Liver (tissue), 3 donors: ENCODE measurements at regions not wholly inside any gene's neighbourhood (a gene's known extent, or its start where the extent isn't known, plus 50 kb on each side); places are given as distances from the start of the nearest gene placed in this dataset.

Source experiments
- CTCF ChIP-seq: fragments of 150-350 bp; IDR thresholded peaks from 2 replicates; pipeline ENCODE4 v1.5.1; 2017; ENCODE audit warnings: improper control_type of control experiment, low read depth, low read length; ENCODE audit not compliant: missing input control
- GABPA ChIP-seq, 2 donors: IDR thresholded peaks in 1 of 2; conservative IDR thresholded peaks in 1 of 2; 2 replicates each; pipeline ENCODE4 v1.6.1; 2016; ENCODE audit warnings: antibody characterized with exemption in 2 of 2, mild to moderate bottlenecking in 1 of 2, moderate library complexity in 1 of 2
- RAD21 ChIP-seq, 2 donors: IDR thresholded peaks; 2 replicates each; pipeline ENCODE4 v1.6.1; 2016; ENCODE audit warnings: antibody characterized with exemption in 2 of 2, mild to moderate bottlenecking in 2 of 2
- SP1 ChIP-seq: IDR thresholded peaks from 2 replicates; pipeline ENCODE4 v1.6.1; 2018; ENCODE audit warnings: antibody characterized with exemption, mild to moderate bottlenecking
- donor health status: healthy.
- donor health status: healthy.

- TF ChIP-seq CTCF (no peak), RAD21 (IDR thresholded peaks at IDR 0.05) (no peak), GABPA (IDR thresholded peaks at IDR 0.05 in 1 of 2, conservative IDR thresholded peaks at IDR 0.05 in 1 of 2) (no peak), SP1 (no peak)
Measured at GRCh38 chr5:161007879-161008278, 155.9 kb upstream of the ATP10B start.
